ENCODE measurements at regions not wholly inside any gene's neighbourhood (a gene's known extent, or its start where the extent isn't known, plus 50 kb on each side); places are given as distances from the start of the nearest gene placed in this dataset.
A peak's percentile ranks its signal among the peaks of the same experiment; 100 is the strongest.

GRCh38 chr1:244224487-244225430 is 173.7 kb downstream of the ZBTB18 start:
- DNase-seq, result no peak

GRCh38 chr1:244226435-244226834 is 175.4 kb downstream of the ZBTB18 start:
- no peak for DNase-seq

- no peak for DNase-seq
Measured at GRCh38 chr1:244230470-244230869, 179.4 kb downstream of the ZBTB18 start.

- no peak for DNase-seq
Measured at GRCh38 chr1:244231193-244231571, 180.1 kb downstream of the ZBTB18 start.

- DNase-seq, result peak; percentile 79
Measured at GRCh38 chr1:244231572-244232315, 180.7 kb downstream of the ZBTB18 start.

GRCh38 chr1:244234009-244234643 is 183.0 kb downstream of the ZBTB18 start:
- no peak for DNase-seq

- DNase-seq, result no peak
Measured at GRCh38 chr1:244235157-244235556, 184.1 kb downstream of the ZBTB18 start.

GRCh38 chr1:244236101-244236500 is 185.0 kb downstream of the ZBTB18 start:
- DNase-seq, result no peak

GRCh38 chr1:244236721-244237120 is 185.6 kb downstream of the ZBTB18 start:
- no peak for DNase-seq

GRCh38 chr1:244237445-244237844 is 186.4 kb downstream of the ZBTB18 start:
- no peak for DNase-seq

GRCh38 chr1:244239261-244239770 is 188.2 kb downstream of the ZBTB18 start:
- peak; percentile 45 for DNase-seq

GRCh38 chr1:244241438-244241837 is 190.4 kb downstream of the ZBTB18 start:
- DNase-seq, result no peak

- DNase-seq, result no peak
Measured at GRCh38 chr1:244242446-244242845, 191.4 kb downstream of the ZBTB18 start.

- no peak for DNase-seq
Measured at GRCh38 chr1:244246334-244246733, 195.3 kb downstream of the ZBTB18 start.

- DNase-seq, result no peak
Measured at GRCh38 chr1:244248426-244248825, 197.3 kb downstream of the ZBTB18 start.

GRCh38 chr1:244252211-244252610 is 199.5 kb downstream of the ADSS2 start:
- DNase-seq, result no peak

- no peak for DNase-seq
Measured at GRCh38 chr1:244254467-244254866, 197.2 kb downstream of the ADSS2 start.

GRCh38 chr1:244255426-244255965 is 196.2 kb downstream of the ADSS2 start:
- no peak for DNase-seq

GRCh38 chr1:244256086-244256676 is 195.5 kb downstream of the ADSS2 start:
- DNase-seq, result no peak

GRCh38 chr1:244264163-244264562 is 187.5 kb downstream of the ADSS2 start:
- DNase-seq, result no peak

- no peak for DNase-seq
Measured at GRCh38 chr1:244265507-244265906, 186.2 kb downstream of the ADSS2 start.

- no peak for DNase-seq
Measured at GRCh38 chr1:244269169-244269568, 182.5 kb downstream of the ADSS2 start.

GRCh38 chr1:244271004-244271403 is 180.7 kb downstream of the ADSS2 start:
- no peak for DNase-seq
